ENCODE measurements at regions not wholly inside any gene's neighbourhood (a gene's known extent, or its start where the extent isn't known, plus 50 kb on each side); places are given as distances from the start of the nearest gene placed in this dataset.
"Not testable (repeated sequence)": the region's sequence is repeated elsewhere in the genome, so short reads cannot be mapped to it uniquely, and the experiment has no call there.

GRCh38 chr6:81969814-81970213, 217.3 kb upstream of the TENT5A start:
- POLR2A ChIA-PET: no interaction called here
- TF ChIP-seq LEF1 (IDR thresholded peaks at IDR 0.05; ENCODE audit: borderline replicate concordance) (no peak), TARDBP (IDR thresholded peaks at IDR 0.05) (no peak), FOXA1 (IDR thresholded peaks at IDR 0.05) (no peak), NFRKB (IDR thresholded peaks at IDR 0.05) (no peak), L3MBTL2 (conservative IDR thresholded peaks at IDR 0.05) (no peak), FOXK2 (IDR thresholded peaks at IDR 0.05) (no peak)
- CTCF ChIA-PET: no interaction called here
- DNase-seq (ENCODE audit: extremely low spot score): no peak

GRCh38 chr6:81969011-81969410, 216.5 kb upstream of the TENT5A start:
- TF ChIP-seq L3MBTL2 (conservative IDR thresholded peaks at IDR 0.05) (no peak), PKNOX1 (IDR thresholded peaks at IDR 0.05) (no peak), ARNT (IDR thresholded peaks at IDR 0.05) (no peak), TARDBP (IDR thresholded peaks at IDR 0.05) (no peak), CTBP1 (IDR thresholded peaks at IDR 0.05; ENCODE audit: borderline replicate concordance) (no peak), ZNF384 (IDR thresholded peaks at IDR 0.05) (no peak), HDGF (IDR thresholded peaks at IDR 0.05; ENCODE audit: borderline replicate concordance) (no peak), BHLHE40 (IDR thresholded peaks at IDR 0.05; ENCODE audit: borderline replicate concordance) (no peak), LEF1 (IDR thresholded peaks at IDR 0.05; ENCODE audit: borderline replicate concordance) (no peak), FOXK2 (IDR thresholded peaks at IDR 0.05) (no peak), FOXM1 (IDR thresholded peaks at IDR 0.05; ENCODE audit: borderline replicate concordance) (no peak), NFRKB (IDR thresholded peaks at IDR 0.05) (no peak), FOXA1 (IDR thresholded peaks at IDR 0.05) (no peak), ELF4 (IDR thresholded peaks at IDR 0.05) (no peak), SP1 (IDR thresholded peaks at IDR 0.05) (no peak), SUZ12 (IDR thresholded peaks at IDR 0.05) (no peak)
- ChIA-PET POLR2A (no interaction called here), CTCF (no interaction called here)
- DNase-seq (ENCODE audit: extremely low spot score): no peak

GRCh38 chr6:81966968-81967367, 214.5 kb upstream of the TENT5A start:
- CTCF ChIA-PET: no interaction called here
- no peak for TF ChIP-seq SUZ12 (IDR thresholded peaks at IDR 0.05)
- no peak for TF ChIP-seq SP1 (IDR thresholded peaks at IDR 0.05)
- no peak for TF ChIP-seq NFRKB (IDR thresholded peaks at IDR 0.05)
- no peak for TF ChIP-seq ARNT (IDR thresholded peaks at IDR 0.05)
- TF ChIP-seq PKNOX1 (IDR thresholded peaks at IDR 0.05): no peak
- TF ChIP-seq L3MBTL2 (conservative IDR thresholded peaks at IDR 0.05): no peak
- no peak for TF ChIP-seq FOXK2 (IDR thresholded peaks at IDR 0.05)
- TF ChIP-seq ELF4 (IDR thresholded peaks at IDR 0.05): no peak
- TF ChIP-seq BHLHE40 (IDR thresholded peaks at IDR 0.05; ENCODE audit: borderline replicate concordance): no peak
- TF ChIP-seq ZNF384 (IDR thresholded peaks at IDR 0.05): no peak
- TF ChIP-seq LEF1 (IDR thresholded peaks at IDR 0.05; ENCODE audit: borderline replicate concordance): no peak
- TF ChIP-seq FOXM1 (IDR thresholded peaks at IDR 0.05; ENCODE audit: borderline replicate concordance): no peak
- TF ChIP-seq FOXA1 (IDR thresholded peaks at IDR 0.05): no peak
- TF ChIP-seq TARDBP (IDR thresholded peaks at IDR 0.05): no peak
- no peak for TF ChIP-seq HDGF (IDR thresholded peaks at IDR 0.05; ENCODE audit: borderline replicate concordance)
- no peak for TF ChIP-seq CTBP1 (IDR thresholded peaks at IDR 0.05; ENCODE audit: borderline replicate concordance)
- no peak for DNase-seq (ENCODE audit: extremely low spot score)
- POLR2A ChIA-PET: no interaction called here

- POLR2A ChIA-PET: no interaction called here
Observed at GRCh38 chr6:81962198-81962597, 209.7 kb upstream of the TENT5A start.

GRCh38 chr6:81950877-81951276, 198.4 kb upstream of the TENT5A start:
- POLR2A ChIA-PET: no interaction called here
- DNase-seq (ENCODE audit: extremely low spot score): no peak
- CTCF ChIA-PET: no interaction called here
- TF ChIP-seq BHLHE40 (IDR thresholded peaks at IDR 0.05; ENCODE audit: borderline replicate concordance) (no peak), SP1 (IDR thresholded peaks at IDR 0.05) (no peak), LEF1 (IDR thresholded peaks at IDR 0.05; ENCODE audit: borderline replicate concordance) (no peak), L3MBTL2 (conservative IDR thresholded peaks at IDR 0.05) (no peak), CTBP1 (IDR thresholded peaks at IDR 0.05; ENCODE audit: borderline replicate concordance) (no peak), PKNOX1 (IDR thresholded peaks at IDR 0.05) (no peak), FOXA1 (IDR thresholded peaks at IDR 0.05) (no peak), ELF4 (IDR thresholded peaks at IDR 0.05) (no peak), NFRKB (IDR thresholded peaks at IDR 0.05) (no peak), ZNF384 (IDR thresholded peaks at IDR 0.05) (no peak)

More at GRCh38 chr6:81962198-81962597, 209.7 kb upstream of the TENT5A start:
- DNase-seq (ENCODE audit: extremely low spot score): no peak
- TF ChIP-seq ZNF384 (IDR thresholded peaks at IDR 0.05): no peak
- TF ChIP-seq NFRKB (IDR thresholded peaks at IDR 0.05): no peak
- no peak for TF ChIP-seq CTBP1 (IDR thresholded peaks at IDR 0.05; ENCODE audit: borderline replicate concordance)
- no peak for TF ChIP-seq LEF1 (IDR thresholded peaks at IDR 0.05; ENCODE audit: borderline replicate concordance)
- no peak for TF ChIP-seq FOXK2 (IDR thresholded peaks at IDR 0.05)
- CTCF ChIA-PET: no interaction called here

GRCh38 chr6:81948861-81949260, 196.4 kb upstream of the TENT5A start:
- TF ChIP-seq HDGF (IDR thresholded peaks at IDR 0.05; ENCODE audit: borderline replicate concordance) (no peak), LEF1 (IDR thresholded peaks at IDR 0.05; ENCODE audit: borderline replicate concordance) (no peak), PKNOX1 (IDR thresholded peaks at IDR 0.05) (no peak), NFRKB (IDR thresholded peaks at IDR 0.05) (no peak), SP1 (IDR thresholded peaks at IDR 0.05) (no peak), BHLHE40 (IDR thresholded peaks at IDR 0.05; ENCODE audit: borderline replicate concordance) (no peak), FOXA1 (IDR thresholded peaks at IDR 0.05) (no peak), SUZ12 (IDR thresholded peaks at IDR 0.05) (no peak)
- POLR2A ChIA-PET: no interaction called here
- DNase-seq (ENCODE audit: extremely low spot score): no peak
- CTCF ChIA-PET: no interaction called here

GRCh38 chr6:81948196-81948595, 195.7 kb upstream of the TENT5A start:
- CTCF ChIA-PET; POLR2A ChIA-PET; DNase-seq (ENCODE audit: extremely low spot score): not testable (repeated sequence)
